ENCODE measurements at regions not wholly inside any gene's neighbourhood (a gene's known extent, or its start where the extent isn't known, plus 50 kb on each side); places are given as distances from the start of the nearest gene placed in this dataset.

- H3K4me1 ChIP-seq = no peaks in the 10 kb centered on the region
- no peaks in the 10 kb centered on the region for H3K36me3 ChIP-seq (ENCODE audit: control insufficient read depth, insufficient read depth, low read length)
- no peaks in the 10 kb centered on the region for H3K27me3 ChIP-seq (replicated peaks; ENCODE audit: control insufficient read depth, insufficient read depth, low read length)
- H3K9me3 ChIP-seq = no peaks in the 10 kb centered on the region
- TF ChIP-seq CTCF (IDR thresholded peaks at IDR 0.05; ENCODE audit: insufficient read depth in 1 of 2, low read depth in 1 of 2, low read length in 1 of 2, severe bottlenecking in 1 of 2, unreplicated experiment in 1 of 2) = no peak
- ChIA-PET POLR2A (no interaction called here), CTCF (no interaction called here)
- Mint-ChIP-seq H3K4me1 (ENCODE audit: low read depth, unreplicated experiment) (no peaks in the 10 kb centered on the region), H3K36me3 (ENCODE audit: insufficient read depth, unreplicated experiment) (no peaks in the 10 kb centered on the region), H3K4me3 (ENCODE audit: unreplicated experiment) (no peak overlapping the region), H3K27ac (ENCODE audit: unreplicated experiment) (no peak overlapping the region), H3K27me3 (ENCODE audit: insufficient read depth, unreplicated experiment) (peaks cover 3% of the 10 kb centered on the region), H3K9me3 (ENCODE audit: unreplicated experiment) (peaks cover 39% of the 10 kb centered on the region)
- DNase-seq = no peak
- no TSS peak for BruUV-seq (replicated peaks)
- no peak overlapping the region for H3K4me3 ChIP-seq (ENCODE audit: low read depth, low read length)
- intact Hi-C loops (cut with micrococcal nuclease; ENCODE audit: unreplicated experiment) = no loop called here
Measured at GRCh38 chr4:12452291-12452690, 1023.6 kb upstream of the HS3ST1 start.

- CTCF ChIA-PET = no interaction called here
- no peaks in the 10 kb centered on the region for H3K36me3 ChIP-seq (ENCODE audit: control insufficient read depth, insufficient read depth, low read length)
- Mint-ChIP-seq H3K36me3 (ENCODE audit: insufficient read depth, unreplicated experiment) (no peaks in the 10 kb centered on the region), H3K4me3 (ENCODE audit: unreplicated experiment) (no peak overlapping the region), H3K27ac (ENCODE audit: unreplicated experiment) (no peak overlapping the region), H3K27me3 (ENCODE audit: insufficient read depth, unreplicated experiment) (peaks cover 3% of the 10 kb centered on the region), H3K9me3 (ENCODE audit: unreplicated experiment) (peaks cover 39% of the 10 kb centered on the region), H3K4me1 (ENCODE audit: low read depth, unreplicated experiment) (no peaks in the 10 kb centered on the region)
- POLR2A ChIA-PET = no interaction called here
- no peaks in the 10 kb centered on the region for H3K9me3 ChIP-seq
- no peaks in the 10 kb centered on the region for H3K4me1 ChIP-seq
- TF ChIP-seq CTCF (IDR thresholded peaks at IDR 0.05; ENCODE audit: insufficient read depth in 1 of 2, low read depth in 1 of 2, low read length in 1 of 2, severe bottlenecking in 1 of 2, unreplicated experiment in 1 of 2) = no peak
- H3K4me3 ChIP-seq (ENCODE audit: low read depth, low read length) = no peak overlapping the region
- no TSS peak for BruUV-seq (replicated peaks)
- no peaks in the 10 kb centered on the region for H3K27me3 ChIP-seq (replicated peaks; ENCODE audit: control insufficient read depth, insufficient read depth, low read length)
- no peak for DNase-seq
- intact Hi-C loops (cut with micrococcal nuclease; ENCODE audit: unreplicated experiment) = no loop called here
Measured at GRCh38 chr4:12447451-12447850, 1018.8 kb upstream of the HS3ST1 start.

GRCh38 chr4:12446657-12447185 is 1018.0 kb upstream of the HS3ST1 start:
- no peaks in the 10 kb centered on the region for H3K4me1 ChIP-seq
- Mint-ChIP-seq H3K27ac (ENCODE audit: unreplicated experiment) (no peak overlapping the region), H3K4me3 (ENCODE audit: unreplicated experiment) (no peak overlapping the region), H3K4me1 (ENCODE audit: low read depth, unreplicated experiment) (no peaks in the 10 kb centered on the region), H3K9me3 (ENCODE audit: unreplicated experiment) (peaks cover 33% of the 10 kb centered on the region), H3K36me3 (ENCODE audit: insufficient read depth, unreplicated experiment) (no peaks in the 10 kb centered on the region), H3K27me3 (ENCODE audit: insufficient read depth, unreplicated experiment) (peaks cover 3% of the 10 kb centered on the region)
- H3K27me3 ChIP-seq (replicated peaks; ENCODE audit: control insufficient read depth, insufficient read depth, low read length) = no peaks in the 10 kb centered on the region
- no peaks in the 10 kb centered on the region for H3K9me3 ChIP-seq
- no peak overlapping the region for H3K4me3 ChIP-seq (ENCODE audit: low read depth, low read length)
- BruUV-seq (replicated peaks) = no TSS peak
- intact Hi-C loops (cut with micrococcal nuclease; ENCODE audit: unreplicated experiment) = no loop called here
- DNase-seq = no peak
- H3K36me3 ChIP-seq (ENCODE audit: control insufficient read depth, insufficient read depth, low read length) = no peaks in the 10 kb centered on the region
- TF ChIP-seq CTCF (IDR thresholded peaks at IDR 0.05; ENCODE audit: insufficient read depth in 1 of 2, low read depth in 1 of 2, low read length in 1 of 2, severe bottlenecking in 1 of 2, unreplicated experiment in 1 of 2) = no peak
- POLR2A ChIA-PET = no interaction called here
- CTCF ChIA-PET = no interaction called here

All from Caco-2 (cell line).